GM23338 (cell line): ENCODE measurements at regions not wholly inside any gene's neighbourhood (a gene's known extent, or its start where the extent isn't known, plus 50 kb on each side); places are given as distances from the start of the nearest gene placed in this dataset.

ENCODE experiments used
- ATAC-seq: fragments of 200-7000 bp; cut with Tn5 transposase; 3 replicates; pipeline ENCODE4 v1.9.1; 2020
- DNase-seq: peaks from one replicate; pipeline ENCODE4 v3.0.0-alpha.2; 2015; ENCODE audit warnings: low spot score
- H2AFZ ChIP-seq: fragments of 200-600 bp; sonication (generic); 2 replicates; pipeline ENCODE4 v1.8.0; 2016; ENCODE audit warnings: antibody characterized with exemption, mild to moderate bottlenecking, moderate library complexity
- H3F3A ChIP-seq: fragments of 200-600 bp; sonication (generic); replicated peaks from 2 replicates; pipeline ENCODE4 v1.8.0; 2017; ENCODE audit warnings: antibody characterized with exemption, mixed run types, low read depth
- H3K27ac ChIP-seq: fragments of 200-600 bp; sonication (generic); 2 replicates; pipeline ENCODE4 v1.6.1; 2016; ENCODE audit warnings: low read depth
- H3K27me3 ChIP-seq: fragments of 200-600 bp; sonication (generic); 2 replicates; pipeline ENCODE4 v1.8.0; 2016; ENCODE audit warnings: mild to moderate bottlenecking, mixed run types, moderate library complexity; ENCODE audit not compliant: insufficient read depth
- H3K36me3 ChIP-seq: fragments of 200-600 bp; sonication (generic); 2 replicates; pipeline ENCODE4 v1.8.0; 2016; ENCODE audit warnings: mild to moderate bottlenecking; ENCODE audit not compliant: insufficient read depth
- H3K4me1 ChIP-seq: fragments of 200-600 bp; sonication (generic); 2 replicates; pipeline ENCODE4 v1.8.0; 2016; ENCODE audit warnings: mild to moderate bottlenecking, moderate library complexity; ENCODE audit not compliant: insufficient read depth
- H3K4me2 ChIP-seq: fragments of 200-600 bp; sonication (generic); 2 replicates; pipeline ENCODE4 v1.7.1; 2017; ENCODE audit warnings: mixed run types
- H3K4me3 ChIP-seq: fragments of 200-600 bp; sonication (generic); 2 replicates; pipeline ENCODE4 v1.6.1; 2016; ENCODE audit warnings: mixed run types
- H3K79me2 ChIP-seq: fragments of 200-600 bp; sonication (generic); replicated peaks from 2 replicates; pipeline ENCODE4 v1.8.0; 2017; ENCODE audit warnings: mild to moderate bottlenecking; ENCODE audit not compliant: insufficient read depth
- H3K9me2 ChIP-seq: fragments of 200-600 bp; sonication (generic); 2 replicates; pipeline ENCODE4 v1.8.0; 2017; ENCODE audit not compliant: insufficient read depth
- H4K20me1 ChIP-seq: fragments of 200-600 bp; sonication (generic); replicated peaks from 2 replicates; pipeline ENCODE4 v1.8.0; 2017; ENCODE audit warnings: mild to moderate bottlenecking; ENCODE audit not compliant: insufficient read depth
- H3K27ac Mint-ChIP-seq: 2 replicates; pipeline ENCODE4 v1.8.0; 2020; ENCODE audit warnings: inconsistent platforms, mild to moderate bottlenecking, moderate library complexity, mixed read lengths
- H3K27me3 Mint-ChIP-seq: 3 replicates; pipeline ENCODE4 v1.8.0; 2022; ENCODE audit warnings: low read depth, mild to moderate bottlenecking, moderate library complexity, mixed read lengths, inconsistent platforms; ENCODE audit not compliant: insufficient read depth, poor library complexity
- H3K36me3 Mint-ChIP-seq: 3 replicates; pipeline ENCODE4 v1.8.0; 2021; ENCODE audit warnings: low read depth, mild to moderate bottlenecking, inconsistent platforms, moderate library complexity, mixed read lengths
- H3K4me1 Mint-ChIP-seq: 3 replicates; pipeline ENCODE4 v1.8.0; 2020; ENCODE audit warnings: mild to moderate bottlenecking, inconsistent platforms, mixed read lengths
- H3K4me3 Mint-ChIP-seq: 3 replicates; pipeline ENCODE4 v1.8.0; 2021; ENCODE audit warnings: moderate library complexity, mild to moderate bottlenecking, inconsistent platforms, mixed read lengths
- H3K9me3 Mint-ChIP-seq: 3 replicates; pipeline ENCODE4 v1.8.0; 2020; ENCODE audit warnings: moderate library complexity, mild to moderate bottlenecking, inconsistent platforms, mixed read lengths
- CREB1 ChIP-seq: fragments of 250-450 bp; sonication (Bioruptor Pico); IDR thresholded peaks from 2 replicates; pipeline ENCODE4 v1.5.0; 2020; ENCODE audit warnings: low read depth, mild to moderate bottlenecking, moderate library complexity
- CTCF ChIP-seq, 2 experiments: fragments of 200-600 bp in 1 of 2; sonication (generic) in 1 of 2; conservative IDR thresholded peaks; 2 replicates each; pipeline versions ENCODE4 v1.5.1 to v1.6.1; 2016 to 2017; ENCODE audit warnings: antibody characterized with exemption in 2 of 2, low read depth in 2 of 2, mild to moderate bottlenecking in 2 of 2, moderate library complexity in 1 of 2
- ETS1 ChIP-seq: IDR thresholded peaks from 2 replicates; pipeline ENCODE4 v1.6.1; 2016; ENCODE audit warnings: antibody characterized with exemption
- EZH2 ChIP-seq: fragments of 200-600 bp; sonication (generic); IDR thresholded peaks from one replicate; pipeline ENCODE4 v1.8.0; 2017; ENCODE audit warnings: antibody characterized with exemption, mild to moderate bottlenecking, low read depth; ENCODE audit not compliant: unreplicated experiment
- EZH2phosphoT487 ChIP-seq: fragments of 200-600 bp; sonication (generic); IDR thresholded peaks from one replicate; pipeline ENCODE4 v1.8.1; 2018; ENCODE audit warnings: antibody characterized with exemption; ENCODE audit not compliant: unreplicated experiment
- JUNB ChIP-seq: IDR thresholded peaks from one replicate; pipeline ENCODE4 v1.6.1; 2016; ENCODE audit warnings: antibody characterized with exemption; ENCODE audit not compliant: unreplicated experiment
- NANOG ChIP-seq: IDR thresholded peaks from 2 replicates; pipeline ENCODE4 v1.6.1; 2016; ENCODE audit warnings: antibody characterized with exemption, borderline replicate concordance
- POLR2AphosphoS5 ChIP-seq: IDR thresholded peaks from 2 replicates; pipeline ENCODE4 v1.6.1; 2016; ENCODE audit warnings: antibody characterized with exemption, low read depth
- REST ChIP-seq: IDR thresholded peaks from one replicate; pipeline ENCODE4 v1.6.1; 2018; ENCODE audit warnings: antibody characterized with exemption; ENCODE audit not compliant: unreplicated experiment
- STAT1 ChIP-seq: IDR thresholded peaks from one replicate; pipeline ENCODE4 v1.6.1; 2016; ENCODE audit warnings: antibody characterized with exemption; ENCODE audit not compliant: unreplicated experiment
- ZNF114 ChIP-seq: fragments of 250-450 bp; sonication (Bioruptor Pico); IDR thresholded peaks from 2 replicates; pipeline ENCODE4 v1.5.0; 2020; ENCODE audit warnings: mild to moderate bottlenecking, moderate library complexity
- ZNF331 ChIP-seq: fragments of 250-450 bp; sonication (Bioruptor Pico); IDR thresholded peaks from 2 replicates; pipeline ENCODE4 v1.5.0; 2020; ENCODE audit warnings: low read depth, mild to moderate bottlenecking, moderate library complexity
- ZNF462 ChIP-seq: fragments of 250-450 bp; sonication (Bioruptor Pico); IDR thresholded peaks from 2 replicates; pipeline ENCODE4 v1.5.0; 2020; ENCODE audit warnings: mild to moderate bottlenecking, moderate library complexity

- no peaks in the 10 kb centered on the region for H3K27me3 ChIP-seq
- no peak for TF ChIP-seq CTCF (conservative IDR thresholded peaks at IDR 0.05; ENCODE audit: low read depth in 2 of 2)
- no peak for TF ChIP-seq ETS1
- TF ChIP-seq CREB1 (CRISPR knock-in tag), result no peak
- TF ChIP-seq ZNF331, result no peak
- TF ChIP-seq EZH2, result no peak
- no peak for TF ChIP-seq ZNF114 (CRISPR knock-in tag)
- TF ChIP-seq NANOG, result no peak
- no peak for TF ChIP-seq EZH2phosphoT487
- no peak for TF ChIP-seq JUNB
- TF ChIP-seq POLR2AphosphoS5, result no peak
- TF ChIP-seq STAT1, result no peak
- no peak for TF ChIP-seq REST
- no peak for TF ChIP-seq ZNF462 (CRISPR knock-in tag)
- Mint-ChIP-seq H3K4me3 (no peak overlapping the region), H3K9me3 (no peaks in the 10 kb centered on the region), H3K27ac (no peak overlapping the region), H3K36me3 (no peaks in the 10 kb centered on the region; the same call in 2 of the 3 replicates), H3K27me3 (no peaks in the 10 kb centered on the region), H3K4me1 (0 out of 3 replicates have a peak, but pooled peaks cover 2% of the 10 kb centered on the region)
- no peaks in the 10 kb centered on the region for H3K79me2 ChIP-seq
- H3K4me3 ChIP-seq, result no peak overlapping the region
- no peak overlapping the region for H2AFZ ChIP-seq
- 0 out of 2 replicates have a peak, but pooled peaks cover 6% of the 10 kb centered on the region for H3K9me2 ChIP-seq
- H3K4me2 ChIP-seq, result no peak overlapping the region
- H3K36me3 ChIP-seq, result no peaks in the 10 kb centered on the region
- H3K4me1 ChIP-seq, result no peaks in the 10 kb centered on the region
- H3K27ac ChIP-seq, result no peak overlapping the region
- no peaks in the 10 kb centered on the region for H3F3A ChIP-seq
- DNase-seq (no peak), ATAC-seq (no peak)
- no peaks in the 10 kb centered on the region for H4K20me1 ChIP-seq
Observed at GRCh38 chr5:56430422-56430821, 197.3 kb upstream of the ANKRD55 start.
